HL-60 (cell line): ENCODE measurements at regions not wholly inside any gene's neighbourhood (a gene's known extent, or its start where the extent isn't known, plus 50 kb on each side); places are given as distances from the start of the nearest gene placed in this dataset.

Source experiments
- DNase-seq, 2 experiments: peaks; one replicate each; pipeline ENCODE4 v3.0.0-alpha.2; 2010 to 2020; ENCODE audit warnings: low read depth in 1 of 2, low spot score in 1 of 2
- H3K27ac ChIP-seq: fragments of 250-450 bp; sonication (Bioruptor Pico); replicated peaks from 2 replicates; pipeline ENCODE4 v1.5.1; 2020; ENCODE audit warnings: mild to moderate bottlenecking, moderate library complexity
- H3K27me3 ChIP-seq: fragments of 250-450 bp; sonication (Bioruptor Pico); 2 replicates; pipeline ENCODE4 v1.5.1; 2021; ENCODE audit warnings: mild to moderate bottlenecking, moderate library complexity; ENCODE audit not compliant: insufficient read depth, poor library complexity, severe bottlenecking
- H3K4me3 ChIP-seq: replicated peaks from 2 replicates; pipeline ENCODE4 v1.5.1; 2011; ENCODE audit warnings: mild to moderate bottlenecking, control low read depth, low read length; ENCODE audit not compliant: insufficient read depth
- GABPA ChIP-seq: IDR thresholded peaks from 2 replicates; pipeline ENCODE4 v1.6.1; 2012; ENCODE audit warnings: low read depth
- POLR2AphosphoS5 ChIP-seq: IDR thresholded peaks from 2 replicates; pipeline ENCODE4 v1.6.1; 2012; ENCODE audit warnings: low read depth
- SPI1 ChIP-seq: IDR thresholded peaks from 2 replicates; pipeline ENCODE4 v1.6.1; 2012; ENCODE audit warnings: low read depth, mild to moderate bottlenecking, borderline replicate concordance
- TF ChIP-seq, protein P1 (sequence below): IDR thresholded peaks from 2 replicates; pipeline ENCODE4 v1.6.1; 2012; ENCODE audit warnings: low read depth; ENCODE audit not compliant: insufficient replicate concordance
- TF ChIP-seq, protein P2 (sequence below): IDR thresholded peaks from one replicate; pipeline ENCODE4 v1.5.1; 2011; ENCODE audit warnings: low read length, control low read depth, inconsistent platforms; ENCODE audit not compliant: insufficient read depth

GRCh38 chr21:27129694-27130093 is 162.8 kb upstream of the ADAMTS5 start:
- TF ChIP-seq, protein P1, sequence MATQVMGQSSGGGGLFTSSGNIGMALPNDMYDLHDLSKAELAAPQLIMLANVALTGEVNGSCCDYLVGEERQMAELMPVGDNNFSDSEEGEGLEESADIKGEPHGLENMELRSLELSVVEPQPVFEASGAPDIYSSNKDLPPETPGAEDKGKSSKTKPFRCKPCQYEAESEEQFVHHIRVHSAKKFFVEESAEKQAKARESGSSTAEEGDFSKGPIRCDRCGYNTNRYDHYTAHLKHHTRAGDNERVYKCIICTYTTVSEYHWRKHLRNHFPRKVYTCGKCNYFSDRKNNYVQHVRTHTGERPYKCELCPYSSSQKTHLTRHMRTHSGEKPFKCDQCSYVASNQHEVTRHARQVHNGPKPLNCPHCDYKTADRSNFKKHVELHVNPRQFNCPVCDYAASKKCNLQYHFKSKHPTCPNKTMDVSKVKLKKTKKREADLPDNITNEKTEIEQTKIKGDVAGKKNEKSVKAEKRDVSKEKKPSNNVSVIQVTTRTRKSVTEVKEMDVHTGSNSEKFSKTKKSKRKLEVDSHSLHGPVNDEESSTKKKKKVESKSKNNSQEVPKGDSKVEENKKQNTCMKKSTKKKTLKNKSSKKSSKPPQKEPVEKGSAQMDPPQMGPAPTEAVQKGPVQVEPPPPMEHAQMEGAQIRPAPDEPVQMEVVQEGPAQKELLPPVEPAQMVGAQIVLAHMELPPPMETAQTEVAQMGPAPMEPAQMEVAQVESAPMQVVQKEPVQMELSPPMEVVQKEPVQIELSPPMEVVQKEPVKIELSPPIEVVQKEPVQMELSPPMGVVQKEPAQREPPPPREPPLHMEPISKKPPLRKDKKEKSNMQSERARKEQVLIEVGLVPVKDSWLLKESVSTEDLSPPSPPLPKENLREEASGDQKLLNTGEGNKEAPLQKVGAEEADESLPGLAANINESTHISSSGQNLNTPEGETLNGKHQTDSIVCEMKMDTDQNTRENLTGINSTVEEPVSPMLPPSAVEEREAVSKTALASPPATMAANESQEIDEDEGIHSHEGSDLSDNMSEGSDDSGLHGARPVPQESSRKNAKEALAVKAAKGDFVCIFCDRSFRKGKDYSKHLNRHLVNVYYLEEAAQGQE = no peak
- TF ChIP-seq SPI1 = no peak
- no peak for TF ChIP-seq GABPA
- no peak for TF ChIP-seq POLR2AphosphoS5
- TF ChIP-seq, protein P2, sequence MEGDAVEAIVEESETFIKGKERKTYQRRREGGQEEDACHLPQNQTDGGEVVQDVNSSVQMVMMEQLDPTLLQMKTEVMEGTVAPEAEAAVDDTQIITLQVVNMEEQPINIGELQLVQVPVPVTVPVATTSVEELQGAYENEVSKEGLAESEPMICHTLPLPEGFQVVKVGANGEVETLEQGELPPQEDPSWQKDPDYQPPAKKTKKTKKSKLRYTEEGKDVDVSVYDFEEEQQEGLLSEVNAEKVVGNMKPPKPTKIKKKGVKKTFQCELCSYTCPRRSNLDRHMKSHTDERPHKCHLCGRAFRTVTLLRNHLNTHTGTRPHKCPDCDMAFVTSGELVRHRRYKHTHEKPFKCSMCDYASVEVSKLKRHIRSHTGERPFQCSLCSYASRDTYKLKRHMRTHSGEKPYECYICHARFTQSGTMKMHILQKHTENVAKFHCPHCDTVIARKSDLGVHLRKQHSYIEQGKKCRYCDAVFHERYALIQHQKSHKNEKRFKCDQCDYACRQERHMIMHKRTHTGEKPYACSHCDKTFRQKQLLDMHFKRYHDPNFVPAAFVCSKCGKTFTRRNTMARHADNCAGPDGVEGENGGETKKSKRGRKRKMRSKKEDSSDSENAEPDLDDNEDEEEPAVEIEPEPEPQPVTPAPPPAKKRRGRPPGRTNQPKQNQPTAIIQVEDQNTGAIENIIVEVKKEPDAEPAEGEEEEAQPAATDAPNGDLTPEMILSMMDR = no peak
- no peak for DNase-seq
- H3K4me3 ChIP-seq = no peak overlapping the region
- H3K27me3 ChIP-seq = no peaks in the 10 kb centered on the region
- no peak overlapping the region for H3K27ac ChIP-seq

DNA sequence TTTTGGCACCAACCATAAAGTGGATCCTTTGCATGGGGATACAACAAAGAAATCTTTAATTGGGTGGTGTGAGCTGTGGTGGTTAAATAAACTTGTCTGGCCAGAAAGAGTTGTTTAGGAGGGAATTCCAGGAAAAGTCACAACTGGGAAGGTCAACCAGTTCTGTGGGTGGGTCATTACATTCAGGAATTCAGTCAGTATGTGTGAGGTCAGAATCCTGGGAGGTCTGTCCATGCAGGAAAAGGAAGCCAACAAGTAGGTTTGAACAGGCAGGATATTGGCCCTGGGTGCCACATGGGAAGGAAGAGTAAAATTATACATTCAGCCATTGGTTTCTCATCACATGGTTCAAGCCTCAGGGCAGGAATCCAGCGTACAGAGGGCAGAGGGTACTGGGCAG is 162.3 kb upstream of the ADAMTS5 start:
- DNase-seq = no peak
- TF ChIP-seq POLR2AphosphoS5 (no peak), GABPA (no peak), SPI1 (no peak)
- TF ChIP-seq, protein P2 = no peak
- TF ChIP-seq, protein P1 = no peak
- Histone ChIP-seq H3K27ac (no peak overlapping the region), H3K27me3 (no peaks in the 10 kb centered on the region), H3K4me3 (no peak overlapping the region)

DNA sequence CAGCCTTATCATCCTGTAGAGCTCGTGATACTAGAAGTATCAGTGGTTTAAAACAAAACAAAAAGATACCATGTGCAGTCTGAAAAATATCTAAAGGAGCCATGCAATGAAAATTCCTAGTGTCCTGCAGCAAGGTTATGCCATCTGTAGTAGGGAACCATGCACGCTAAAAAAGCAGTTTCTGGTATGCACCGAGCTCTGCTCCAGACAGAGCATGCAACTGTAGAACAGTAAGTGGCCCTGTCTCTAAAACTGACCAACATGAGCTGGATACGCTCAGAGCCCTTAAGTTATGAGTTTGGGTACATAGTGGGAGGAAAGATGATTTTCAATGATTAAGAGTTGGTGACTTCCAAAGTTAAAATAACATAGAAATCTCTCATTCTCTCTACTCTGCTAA is 159.3 kb upstream of the ADAMTS5 start:
- TF ChIP-seq POLR2AphosphoS5 = no peak
- TF ChIP-seq, protein P2 = no peak
- TF ChIP-seq SPI1 = no peak
- TF ChIP-seq, protein P1 = no peak
- TF ChIP-seq GABPA = no peak
- H3K27ac ChIP-seq = no peak overlapping the region
- DNase-seq = no peak
- no peaks in the 10 kb centered on the region for H3K27me3 ChIP-seq
- no peak overlapping the region for H3K4me3 ChIP-seq
